CD4-positive, alpha-beta T cell treated with Interleukin-15 for 4 hours (primary cell): ENCODE measurements at regions not wholly inside any gene's neighbourhood (a gene's known extent, or its start where the extent isn't known, plus 50 kb on each side); places are given as distances from the start of the nearest gene placed in this dataset.

ENCODE experiments used
- DNase-seq: peaks from one replicate; pipeline ENCODE4 v3.0.0-alpha.2; 2020; ENCODE audit warnings: low spot score

DNA sequence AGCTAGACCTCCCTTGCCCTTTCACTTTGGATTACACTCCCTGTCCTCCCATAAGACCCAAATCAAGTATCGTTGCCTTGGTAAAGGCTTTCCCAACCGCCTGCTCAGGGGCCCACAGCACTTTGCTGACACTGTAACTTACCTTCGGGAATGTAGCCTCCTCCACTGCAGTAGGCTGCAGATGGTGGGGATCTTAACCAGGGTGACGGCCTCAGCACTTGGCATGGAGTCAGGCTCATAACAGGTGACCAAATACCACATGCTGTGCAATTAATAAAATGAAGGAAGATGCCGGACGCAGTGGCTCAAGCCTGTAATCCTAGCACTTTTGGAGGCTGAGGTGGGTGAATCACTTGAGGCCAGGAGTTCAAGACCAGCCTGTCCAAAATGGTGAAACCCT lies 88.7 kb upstream of the IRF2BP2 start:
- no peak for DNase-seq

DNA sequence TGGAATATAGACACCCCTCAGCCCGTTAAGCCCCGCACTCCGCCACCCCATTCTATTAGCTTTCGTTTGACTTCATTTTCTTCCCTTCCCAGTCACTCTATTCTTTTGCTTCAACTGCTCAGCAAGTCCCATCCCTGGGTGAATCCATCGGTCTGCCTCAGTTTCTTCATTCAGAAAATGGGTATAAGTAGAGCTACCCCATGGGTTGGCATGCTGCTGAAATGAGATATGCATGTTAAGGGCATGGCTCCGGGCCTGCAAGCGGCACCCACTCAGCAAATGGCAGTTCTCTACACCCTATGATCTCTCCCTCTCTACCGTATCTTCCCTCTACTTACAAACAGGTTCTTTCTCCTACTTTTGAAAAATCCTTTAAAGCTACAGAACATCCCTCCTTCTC lies 87.8 kb upstream of the IRF2BP2 start:
- DNase-seq, result no peak

GRCh38 chr1:234697015-234697414 lies 87.0 kb upstream of the IRF2BP2 start:
- DNase-seq, result no peak

GRCh38 chr1:234696148-234696576 lies 86.2 kb upstream of the IRF2BP2 start:
- DNase-seq, result no peak

- DNase-seq, result no peak
Observed at GRCh38 chr1:234694661-234695060, 84.7 kb upstream of the IRF2BP2 start.

- no peak for DNase-seq
Observed at GRCh38 chr1:234692966-234693580, 83.1 kb upstream of the IRF2BP2 start.

DNA sequence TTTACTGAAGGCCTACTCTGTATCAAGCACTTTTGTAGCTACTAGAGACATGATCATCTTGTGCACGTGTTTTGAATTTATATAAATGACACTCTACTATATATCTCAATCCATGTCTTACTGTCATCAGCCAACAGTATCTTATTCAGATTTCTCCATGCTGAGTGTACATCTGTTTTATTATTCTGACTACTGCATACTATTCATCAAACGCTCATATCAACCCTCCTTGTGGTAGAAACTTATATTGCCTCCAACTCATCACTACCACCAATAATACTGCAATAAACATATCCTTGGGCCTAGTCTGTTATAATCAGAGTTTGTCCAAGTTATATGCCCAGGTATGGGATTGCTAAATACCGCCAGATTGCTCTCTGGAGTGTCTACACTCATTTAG lies 81.6 kb upstream of the IRF2BP2 start:
- no peak for DNase-seq

DNA sequence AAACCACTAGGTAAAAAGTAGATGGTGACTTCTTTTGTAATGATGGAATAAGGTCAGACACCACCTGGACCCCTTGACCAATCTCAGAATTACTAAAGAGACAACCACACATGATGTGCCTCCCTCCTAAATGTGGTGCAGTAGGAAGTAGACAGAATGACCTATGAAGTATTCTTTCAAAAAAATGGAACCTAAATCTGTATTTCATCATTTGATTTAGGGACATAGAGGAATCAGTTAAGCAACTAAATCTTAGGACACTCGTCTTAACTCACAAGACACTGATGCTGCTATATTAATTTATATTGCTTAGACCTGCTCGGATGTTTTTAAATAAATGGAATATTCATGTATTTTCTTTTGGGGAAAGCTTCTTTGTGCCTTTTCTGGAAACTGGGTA lies 80.9 kb upstream of the IRF2BP2 start:
- no peak for DNase-seq

DNA sequence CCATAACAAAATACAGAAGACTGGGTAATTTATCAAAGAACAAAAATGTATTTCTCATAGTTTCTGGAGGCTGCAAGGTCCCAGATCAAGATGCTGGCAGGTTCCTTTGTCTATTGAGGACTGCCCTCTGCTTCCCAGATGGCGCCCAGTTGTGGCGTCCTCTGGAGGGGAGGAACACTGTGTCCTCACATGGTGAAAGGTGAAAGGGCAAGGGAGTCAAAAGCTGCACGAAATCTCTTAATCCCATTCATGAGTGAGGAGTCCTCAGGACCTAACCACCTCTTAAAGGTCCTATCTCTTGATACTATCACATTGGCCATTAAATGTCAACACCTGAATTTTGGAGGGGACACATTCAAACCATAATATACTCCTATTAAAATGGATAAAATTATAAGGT lies 79.3 kb upstream of the IRF2BP2 start:
- no peak for DNase-seq

DNA sequence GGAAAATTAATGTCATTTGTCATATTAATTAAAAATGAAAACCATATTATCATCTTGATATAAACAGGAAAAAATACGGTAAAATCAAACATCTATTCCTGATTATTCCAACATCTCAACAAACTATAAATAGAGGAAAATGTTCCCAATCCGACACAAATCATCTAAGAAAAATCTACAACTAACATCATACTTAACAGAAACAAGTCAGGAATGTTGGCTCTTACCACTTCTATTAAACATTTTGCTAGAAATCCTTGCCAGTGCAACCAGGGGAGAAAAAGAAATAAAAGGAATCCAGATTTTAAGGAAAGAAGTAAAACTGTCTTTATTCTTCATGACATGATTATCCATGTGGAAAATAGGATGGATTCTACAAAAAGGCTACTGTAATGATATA lies 77.0 kb upstream of the IRF2BP2 start:
- DNase-seq, result no peak

DNA sequence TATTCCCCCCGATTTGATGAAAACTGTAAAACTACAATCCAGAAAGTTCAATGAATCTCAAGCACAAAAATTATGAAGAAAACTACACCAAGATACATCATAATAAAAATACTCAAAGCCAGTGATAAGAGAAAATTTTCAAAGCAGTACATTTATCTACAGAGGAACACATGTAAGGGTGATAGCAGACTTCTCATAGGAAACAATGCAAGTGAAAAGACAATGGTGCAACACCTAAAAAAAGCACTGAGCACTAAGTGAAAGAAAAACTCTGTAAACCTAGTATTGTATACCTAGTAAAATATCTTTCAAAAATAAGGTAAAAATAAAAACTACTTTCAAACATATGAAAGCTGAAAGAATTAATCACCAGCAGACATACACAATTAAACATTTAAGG lies 76.1 kb upstream of the IRF2BP2 start:
- DNase-seq, result no peak

GRCh38 chr1:234684856-234685255 lies 74.9 kb upstream of the IRF2BP2 start:
- no peak for DNase-seq

- DNase-seq, result no peak
Observed at GRCh38 chr1:234683861-234684632, 74.1 kb upstream of the IRF2BP2 start.

GRCh38 chr1:234683127-234683860 lies 73.3 kb upstream of the IRF2BP2 start:
- DNase-seq, result no peak

DNA sequence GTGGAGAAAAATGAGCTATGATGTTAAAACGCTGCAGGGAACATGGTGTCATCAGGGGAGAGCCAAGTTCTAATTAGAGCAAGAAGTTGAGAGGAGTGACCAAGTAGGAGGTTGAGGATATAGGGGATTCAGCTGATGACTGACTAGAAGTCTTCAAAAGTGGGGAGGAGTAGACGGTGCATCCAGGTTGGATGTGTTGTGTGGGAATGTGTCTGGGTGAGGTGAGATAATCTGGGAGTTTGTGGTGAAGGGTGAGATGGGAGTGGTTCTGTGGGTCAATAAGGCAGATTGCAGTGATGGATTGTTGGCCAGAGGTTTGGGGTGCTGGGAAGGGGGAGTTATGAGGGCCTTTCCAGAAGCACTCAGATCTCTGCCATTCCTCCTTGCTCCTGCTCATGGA lies 72.0 kb upstream of the IRF2BP2 start:
- no peak for DNase-seq

- DNase-seq, result no peak
Observed at GRCh38 chr1:234681065-234681464, 71.1 kb upstream of the IRF2BP2 start.

- DNase-seq, result no peak
Observed at GRCh38 chr1:234680331-234680904, 70.4 kb upstream of the IRF2BP2 start.

- peak; percentile 46 for DNase-seq
Observed at GRCh38 chr1:234676103-234676594, 66.2 kb upstream of the IRF2BP2 start.

DNA sequence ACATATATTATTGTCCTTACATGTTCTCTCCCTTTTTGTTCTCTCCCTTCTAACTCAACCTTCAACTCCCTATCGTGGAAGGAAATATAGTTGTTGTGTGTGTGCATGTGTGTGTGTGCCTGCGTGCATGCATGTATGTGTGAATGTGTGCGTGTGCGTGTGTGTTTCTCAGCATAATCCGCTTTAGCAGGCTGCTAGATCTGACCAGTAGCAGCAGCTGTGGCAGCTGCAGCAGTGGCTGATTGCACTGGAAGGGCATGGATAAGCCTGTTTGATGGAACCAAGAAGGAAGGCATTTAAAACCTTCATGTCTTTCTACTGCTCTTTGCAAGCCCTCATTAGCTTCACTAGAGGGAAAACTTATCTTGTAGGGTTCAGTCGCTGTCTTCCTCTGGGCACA lies 65.6 kb upstream of the IRF2BP2 start:
- DNase-seq, result no peak

DNA sequence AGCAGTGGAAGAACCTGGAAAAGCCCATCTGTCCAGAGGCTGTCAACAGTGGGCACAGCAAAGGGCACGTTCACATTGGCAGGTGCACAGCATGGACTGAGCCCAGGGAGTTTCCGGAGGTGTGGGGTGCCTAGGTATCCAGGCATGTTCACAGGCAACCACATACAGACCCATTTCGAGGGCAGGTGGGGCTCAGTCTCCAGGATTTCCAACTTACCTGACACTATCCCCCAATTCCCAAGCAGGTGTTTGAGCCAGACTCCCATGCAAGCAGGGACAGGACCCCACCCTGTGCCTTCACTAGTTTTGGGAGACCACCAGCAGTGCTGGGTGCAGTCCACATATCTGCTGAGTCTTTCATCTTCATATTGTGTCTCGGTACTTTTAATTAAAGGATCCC lies 65.0 kb upstream of the IRF2BP2 start:
- DNase-seq, result no peak

DNA sequence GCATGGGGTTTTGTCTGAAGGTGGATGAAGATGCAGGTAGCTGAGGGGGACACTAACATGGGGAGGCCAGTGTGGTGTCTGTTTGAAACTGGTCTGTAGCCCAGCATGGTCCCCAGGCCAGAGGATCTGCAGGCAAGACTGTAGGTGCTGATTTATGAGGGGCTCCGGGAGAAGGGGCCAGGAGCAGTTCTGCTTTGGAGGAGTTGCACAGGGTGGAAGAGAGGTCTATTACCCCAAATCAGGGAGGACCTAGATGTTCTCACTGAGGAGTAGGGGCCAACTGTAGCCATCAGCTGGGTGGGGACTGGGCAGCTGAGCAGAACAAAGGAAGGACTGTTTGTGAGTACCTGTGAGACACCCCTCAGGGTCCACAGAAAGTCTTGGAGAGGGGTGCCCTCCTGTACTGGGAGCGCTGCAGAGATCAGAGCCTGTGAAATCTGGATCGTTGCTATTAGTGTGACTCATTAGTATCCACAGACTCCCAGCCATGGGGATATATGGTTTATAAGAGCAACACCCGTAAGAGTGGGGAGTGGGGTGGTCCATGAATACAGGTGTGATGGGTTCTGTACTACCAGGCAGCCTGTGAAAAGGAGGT lies 64.3 kb upstream of the IRF2BP2 start:
- DNase-seq, result no peak
